ENCODE measurements at regions not wholly inside any gene's neighbourhood (a gene's known extent, or its start where the extent isn't known, plus 50 kb on each side); places are given as distances from the start of the nearest gene placed in this dataset.

GRCh38 chr7:106374437-106374836 lies 89.7 kb upstream of the NAMPT start:
- TF ChIP-seq CTCF (IDR thresholded peaks at IDR 0.05), result no peak
- no peak for TF ChIP-seq EZH2 (IDR thresholded peaks at IDR 0.05; ENCODE audit: borderline replicate concordance, insufficient read depth, low read depth, low read length, poor library complexity, severe bottlenecking)
